ENCODE measurements at regions not wholly inside any gene's neighbourhood (a gene's known extent, or its start where the extent isn't known, plus 50 kb on each side); places are given as distances from the start of the nearest gene placed in this dataset.

GRCh38 chr20:24097506-24098245, 109.1 kb upstream of the GGTLC1 start:
- DNase-seq = no peak

- no peak for DNase-seq
Observed at GRCh38 chr20:24096864-24097450, 108.4 kb upstream of the GGTLC1 start.

GRCh38 chr20:24096264-24096663, 107.7 kb upstream of the GGTLC1 start:
- DNase-seq = no peak

- DNase-seq = no peak
Observed at GRCh38 chr20:24095756-24096155, 107.2 kb upstream of the GGTLC1 start.

DNA sequence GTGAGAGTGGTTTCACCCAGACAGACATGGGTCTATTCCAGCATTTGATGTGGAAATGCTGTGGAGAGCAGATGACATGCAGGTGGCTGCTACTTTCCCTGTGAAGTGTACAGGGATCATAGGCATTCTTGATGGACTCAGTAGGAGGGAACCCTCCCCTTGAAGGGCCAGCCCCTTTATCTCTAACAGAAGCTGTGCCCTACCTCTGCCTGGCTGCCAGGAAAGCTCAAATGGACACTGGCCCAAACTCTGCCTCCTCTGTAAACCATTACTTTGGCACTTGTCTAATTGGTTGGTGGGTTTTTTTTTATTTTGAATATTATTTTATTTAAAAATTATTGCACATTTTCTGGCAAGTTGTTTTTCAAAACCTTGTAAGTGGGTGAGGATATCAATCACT, 106.7 kb upstream of the GGTLC1 start:
- DNase-seq = no peak

GRCh38 chr20:24089576-24089975, 101.0 kb upstream of the GGTLC1 start:
- no peak for DNase-seq

GRCh38 chr20:24086121-24086520, 97.5 kb upstream of the GGTLC1 start:
- DNase-seq = no peak

GRCh38 chr20:24084281-24084680, 95.7 kb upstream of the GGTLC1 start:
- DNase-seq = no peak

DNA sequence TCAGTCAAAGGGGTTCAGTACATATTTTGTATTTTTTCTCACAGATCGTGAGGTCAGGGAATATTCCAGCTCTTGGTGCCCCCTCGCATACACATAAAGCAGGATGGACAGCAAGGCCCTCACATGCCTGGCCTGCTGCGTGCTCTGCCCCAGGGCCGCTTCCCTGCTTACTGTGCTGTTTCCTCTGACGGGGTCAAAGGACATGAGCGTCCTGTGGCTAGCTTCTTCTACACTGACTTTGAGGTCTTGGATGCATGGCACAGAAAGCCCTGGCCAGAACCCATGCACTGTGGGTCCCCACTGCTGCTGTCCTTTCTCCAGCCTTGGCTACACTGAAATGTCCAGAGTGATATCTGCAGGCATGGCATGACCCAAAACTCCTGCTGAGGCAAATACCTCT, 92.5 kb upstream of the GGTLC1 start:
- no peak for DNase-seq

DNA sequence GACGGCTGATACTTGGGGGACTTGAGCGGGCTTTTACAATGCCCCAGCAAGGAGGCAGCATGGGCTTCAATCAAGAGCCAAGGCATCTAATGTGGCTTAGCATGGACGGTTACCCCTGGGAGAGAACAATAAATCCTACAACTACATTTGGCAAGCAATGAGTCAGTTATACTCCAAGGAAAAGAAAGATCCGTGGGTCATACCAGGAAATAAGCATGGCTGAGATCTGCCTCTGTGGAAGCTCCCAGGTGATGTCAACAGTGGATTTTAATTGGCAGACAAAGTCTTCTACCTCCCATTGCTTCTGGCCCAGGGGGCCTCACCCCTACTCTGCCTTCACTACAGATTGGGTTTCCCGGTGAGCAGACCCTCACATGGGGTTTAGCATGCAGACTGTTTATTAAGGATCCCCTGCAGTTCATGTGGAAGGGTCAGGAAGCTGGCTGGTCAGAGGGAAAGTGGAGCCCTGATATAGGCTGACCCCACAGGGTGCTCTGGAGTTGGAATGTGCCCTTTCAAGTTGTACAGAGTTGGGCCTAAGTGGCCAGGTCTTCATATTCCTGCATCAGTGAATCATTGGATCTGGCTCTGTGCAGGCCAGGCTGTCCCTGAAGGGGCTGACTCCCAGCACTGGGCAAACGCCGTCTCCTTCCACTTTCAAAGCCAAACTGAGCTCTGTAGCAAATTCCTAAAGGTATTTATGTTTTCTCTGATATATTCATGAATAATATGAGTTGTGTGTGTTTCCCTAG, 91.3 kb upstream of the GGTLC1 start:
- no peak for DNase-seq

- no peak for DNase-seq
Observed at GRCh38 chr20:24077145-24077544, 88.6 kb upstream of the GGTLC1 start.

GRCh38 chr20:24070679-24071078, 82.1 kb upstream of the GGTLC1 start:
- no peak for DNase-seq

DNA sequence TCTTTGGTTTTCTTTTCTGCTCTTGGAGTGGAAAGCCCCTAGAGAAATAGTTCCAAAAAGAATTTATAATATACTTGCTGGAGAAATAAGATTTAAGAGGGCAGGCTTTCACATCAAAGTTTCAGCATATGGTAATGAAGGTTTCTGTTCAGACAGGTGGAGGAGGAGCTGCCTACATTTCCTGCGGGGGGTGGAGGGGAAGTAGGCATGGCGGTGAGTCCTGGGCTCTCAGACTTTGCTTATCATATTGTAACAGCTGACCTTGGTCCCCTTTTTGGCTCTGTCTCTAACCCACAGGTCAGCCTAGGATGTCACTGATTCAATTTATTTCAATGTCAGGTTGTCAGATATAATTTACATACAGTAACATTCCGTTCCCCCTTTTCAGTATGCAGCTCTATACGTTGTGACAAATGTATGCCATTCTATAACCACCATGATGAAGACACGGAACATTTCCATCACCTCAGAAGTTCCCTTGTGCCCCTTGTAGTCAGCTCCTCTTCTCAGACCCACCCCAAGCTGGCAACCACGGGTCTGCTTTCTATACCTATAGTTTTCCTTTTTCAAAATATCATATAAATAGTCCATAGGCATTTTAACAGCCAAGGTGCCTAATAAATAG, 77.6 kb upstream of the GGTLC1 start:
- no peak for DNase-seq

GRCh38 chr20:24064915-24065314, 76.3 kb upstream of the GGTLC1 start:
- DNase-seq = no peak

DNA sequence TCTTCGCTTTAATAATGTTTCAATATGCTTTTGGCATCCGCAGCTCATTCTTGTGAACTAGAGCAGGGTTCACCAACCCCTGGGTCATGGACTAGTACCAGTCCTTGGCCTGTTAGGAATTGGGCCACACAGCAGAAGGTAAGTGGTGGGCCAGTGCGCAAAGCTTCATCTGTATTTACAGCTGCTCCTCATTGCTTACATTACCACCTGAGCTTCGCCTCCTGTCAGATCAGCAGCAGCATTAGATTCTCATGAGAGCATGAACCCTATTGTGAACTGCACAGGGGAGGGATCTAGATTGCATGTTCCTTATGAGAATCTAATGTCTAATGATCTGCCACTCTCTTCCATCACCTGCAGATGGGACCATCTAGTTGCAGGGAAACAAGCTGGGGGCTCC, 75.5 kb upstream of the GGTLC1 start:
- no peak for DNase-seq

- no peak for DNase-seq
Observed at GRCh38 chr20:24063100-24063499, 74.5 kb upstream of the GGTLC1 start.

DNA sequence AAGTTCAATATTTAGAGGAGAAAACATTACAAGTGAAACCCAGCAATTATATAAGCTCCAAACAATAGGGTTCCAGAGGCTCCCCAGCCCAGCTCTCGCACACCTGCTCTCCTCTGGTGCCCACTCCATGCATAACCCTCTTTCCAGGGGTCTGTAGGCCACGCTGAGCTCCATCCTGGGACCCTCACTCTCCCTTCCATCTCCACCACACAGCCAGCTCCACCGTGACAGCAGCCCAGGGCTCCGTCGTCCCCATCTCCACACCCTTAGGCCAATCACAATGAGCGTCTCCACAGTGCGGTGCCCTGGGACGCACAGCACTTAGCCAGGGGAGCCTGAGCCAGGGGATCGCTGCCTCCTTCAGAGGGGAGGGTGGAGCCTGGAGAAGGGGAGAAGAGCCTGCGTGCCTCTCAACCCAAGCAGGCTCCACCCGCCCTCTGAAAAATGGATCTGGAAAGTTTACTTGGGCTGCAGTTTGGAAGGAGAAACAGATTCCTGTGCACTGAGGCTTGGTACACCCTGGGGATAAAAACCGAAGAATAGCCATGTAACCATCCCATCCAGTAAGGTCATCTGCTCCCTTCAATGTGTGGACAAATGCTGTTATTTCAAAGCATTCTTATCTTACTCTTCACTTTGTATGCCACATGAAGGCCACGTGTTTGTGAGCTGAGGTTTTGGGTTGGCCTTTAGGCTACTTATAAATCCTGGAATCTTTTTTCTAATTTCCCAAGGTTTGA, 72.4 kb upstream of the GGTLC1 start:
- DNase-seq = no peak

DNA sequence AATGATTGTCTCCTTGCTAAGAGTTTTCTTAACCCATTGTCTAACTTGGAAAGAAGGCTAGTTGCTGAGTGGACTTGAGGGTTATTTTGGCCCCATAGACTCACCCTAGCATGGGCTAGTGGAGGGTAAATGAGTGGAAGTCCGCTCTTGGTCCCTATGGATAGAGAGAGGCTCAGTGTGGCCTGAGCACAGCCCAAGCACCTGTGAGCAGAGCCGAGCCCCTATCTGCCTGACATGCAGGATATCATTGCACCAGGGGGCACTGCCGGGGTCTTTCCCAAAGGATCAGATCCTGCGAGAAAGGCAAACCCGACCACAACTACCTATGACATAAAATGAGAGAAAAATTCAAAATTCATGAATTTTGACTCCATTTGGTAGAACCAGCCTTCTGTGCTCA, 70.6 kb upstream of the GGTLC1 start:
- DNase-seq = no peak

DNA sequence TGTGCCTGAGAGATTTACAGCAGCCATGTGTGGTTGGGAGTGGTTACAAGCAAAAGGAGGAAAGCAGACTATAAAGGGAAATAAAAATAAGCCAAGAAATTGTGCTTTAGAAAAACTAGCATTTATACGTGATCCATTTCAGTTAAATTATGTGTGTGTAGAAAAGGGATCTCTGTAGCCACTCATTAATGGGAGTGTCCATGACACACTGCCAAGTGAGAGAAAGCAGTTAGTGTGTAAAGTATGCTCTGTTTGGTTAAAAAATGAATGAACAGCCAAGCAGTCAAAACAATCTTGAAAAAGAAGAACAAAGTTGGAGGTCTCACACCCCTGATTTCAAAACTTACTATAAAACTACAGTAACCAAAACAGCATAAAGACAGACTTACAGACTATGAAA, 67.9 kb upstream of the GGTLC1 start:
- no peak for DNase-seq

GRCh38 chr20:24052599-24053275, 64.2 kb upstream of the GGTLC1 start:
- DNase-seq = no peak

- no peak for DNase-seq
Observed at GRCh38 chr20:24051160-24051559, 62.6 kb upstream of the GGTLC1 start.

GRCh38 chr20:24050119-24050518, 61.5 kb upstream of the GGTLC1 start:
- DNase-seq = no peak

All from NCI-H226 (cell line).